ENCODE measurements at regions not wholly inside any gene's neighbourhood (a gene's known extent, or its start where the extent isn't known, plus 50 kb on each side); places are given as distances from the start of the nearest gene placed in this dataset.
A peak's percentile ranks its signal among the peaks of the same experiment; 100 is the strongest.

DNA sequence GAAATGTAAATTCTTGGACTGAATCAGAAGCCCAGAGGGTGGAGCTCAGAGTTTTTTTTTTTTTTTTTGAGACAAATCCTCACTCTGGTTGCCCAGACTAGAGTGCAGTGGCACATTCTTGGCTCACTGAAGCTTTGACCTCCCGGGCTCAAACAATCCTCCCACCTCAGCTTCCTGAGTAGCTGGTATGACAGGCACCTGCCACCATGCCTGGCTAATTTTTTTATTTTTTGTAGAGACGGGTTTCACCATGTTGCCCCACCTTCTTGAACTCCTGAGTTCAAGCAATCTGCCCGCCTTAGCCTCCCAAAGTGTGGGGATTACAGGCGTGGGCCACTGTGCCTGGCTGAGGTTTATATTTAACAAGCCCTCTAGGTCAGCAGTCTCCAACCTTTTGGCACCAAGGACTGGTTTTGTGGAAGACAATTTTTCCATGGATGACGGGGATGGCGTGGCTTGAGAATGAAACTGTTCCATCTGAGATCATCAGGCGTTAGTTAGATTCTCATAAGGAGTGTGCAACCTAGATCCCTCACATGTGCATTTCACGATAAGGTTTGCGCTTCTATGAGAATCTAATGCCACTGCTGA is 76.7 kb downstream of the FHIP1A start:
- no peak overlapping the region for H3K4me3 ChIP-seq (ENCODE audit: low read length)
- H3K27me3 ChIP-seq (ENCODE audit: control insufficient read depth, insufficient read depth, low read length, poor library complexity, severe bottlenecking) = no peaks in the 10 kb centered on the region
- no peaks in the 10 kb centered on the region for H3K27me3 Mint-ChIP-seq (ENCODE audit: insufficient read depth)
- no peak overlapping the region for H3K4me3 Mint-ChIP-seq
- no peaks in the 10 kb centered on the region for H3K9me3 Mint-ChIP-seq
- 93 to 96% methylated on average over 9 of the region's 9 CpGs for WGBS, 2 experiments (ENCODE audit: insufficient coverage in 1 of 2, insufficient read length in 1 of 2)
- no peak overlapping the region for H3K27ac ChIP-seq (ENCODE audit: low read depth, low read length)
- peaks cover 24% of the 10 kb centered on the region for H3K4me1 Mint-ChIP-seq
- H3K36me3 ChIP-seq (ENCODE audit: control insufficient read depth, insufficient read depth, low read length) = no peaks in the 10 kb centered on the region
- peaks cover 2% of the 10 kb centered on the region for H3K36me3 Mint-ChIP-seq (ENCODE audit: low read depth)
- no peak for TF ChIP-seq CTCF (conservative IDR thresholded peaks at IDR 0.05)
- H3K4me1 ChIP-seq (ENCODE audit: control insufficient read depth, insufficient read depth, low read length) = no peaks in the 10 kb centered on the region
- H3K27ac Mint-ChIP-seq = peak overlapping the region; percentile 88
- H3K9me3 ChIP-seq (ENCODE audit: control insufficient read depth, low read length) = peaks cover under 1% of the 10 kb centered on the region
- no peak overlapping the region for H3K9ac ChIP-seq (ENCODE audit: extremely low read depth, low read length, poor library complexity, severe bottlenecking)
- peak; percentile 59 for DNase-seq

- WGBS, 2 experiments (ENCODE audit: insufficient coverage in 1 of 2, insufficient read length in 1 of 2) = 92 to 93% methylated on average over 3 of the region's 3 CpGs
- H3K9me3 Mint-ChIP-seq = peaks cover 4% of the 10 kb centered on the region
- peaks cover 26% of the 10 kb centered on the region for H3K4me1 Mint-ChIP-seq
- H3K4me3 Mint-ChIP-seq = no peak overlapping the region
- TF ChIP-seq CTCF (conservative IDR thresholded peaks at IDR 0.05) = no peak
- DNase-seq = no peak
- peaks cover 6% of the 10 kb centered on the region for H3K9me3 ChIP-seq (ENCODE audit: control insufficient read depth, low read length)
- no peak overlapping the region for H3K27ac Mint-ChIP-seq
- no peaks in the 10 kb centered on the region for H3K36me3 ChIP-seq (ENCODE audit: control insufficient read depth, insufficient read depth, low read length)
- H3K9ac ChIP-seq (ENCODE audit: extremely low read depth, low read length, poor library complexity, severe bottlenecking) = no peak overlapping the region
- H3K27me3 ChIP-seq (ENCODE audit: control insufficient read depth, insufficient read depth, low read length, poor library complexity, severe bottlenecking) = no peaks in the 10 kb centered on the region
- H3K4me1 ChIP-seq (ENCODE audit: control insufficient read depth, insufficient read depth, low read length) = no peaks in the 10 kb centered on the region
- H3K27ac ChIP-seq (ENCODE audit: low read depth, low read length) = no peak overlapping the region
- H3K4me3 ChIP-seq (ENCODE audit: low read length) = no peak overlapping the region
- peaks cover 7% of the 10 kb centered on the region for H3K36me3 Mint-ChIP-seq (ENCODE audit: low read depth)
- no peaks in the 10 kb centered on the region for H3K27me3 Mint-ChIP-seq (ENCODE audit: insufficient read depth)
These were observed 77.2 kb downstream of the FHIP1A start for GRCh38 chr4:151486168-151486567.

DNA sequence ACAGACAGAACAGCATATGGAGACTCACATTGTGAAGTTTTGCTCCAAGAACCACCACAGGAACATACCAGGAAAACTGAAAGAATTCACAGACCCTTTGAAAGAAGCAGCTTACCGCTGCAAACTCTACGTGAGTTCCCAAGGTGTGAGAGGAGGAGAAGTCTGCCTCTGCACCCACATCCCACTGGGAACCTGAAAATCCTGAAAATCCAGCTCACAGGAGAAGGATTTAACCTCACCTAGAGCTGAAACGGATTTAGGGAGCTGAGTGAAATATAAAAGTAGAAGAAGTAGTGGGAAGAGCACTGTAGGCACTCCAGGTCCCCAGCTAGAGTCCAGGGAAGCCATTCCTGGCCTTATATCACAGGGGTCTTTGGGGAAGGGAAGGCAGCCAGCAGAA is 80.0 kb downstream of the FHIP1A start:
- H3K9ac ChIP-seq (ENCODE audit: extremely low read depth, low read length, poor library complexity, severe bottlenecking) = no peak overlapping the region
- H3K27ac ChIP-seq (ENCODE audit: low read depth, low read length) = no peak overlapping the region
- H3K9me3 ChIP-seq (ENCODE audit: control insufficient read depth, low read length) = peaks cover 8% of the 10 kb centered on the region
- WGBS, 2 experiments (ENCODE audit: insufficient coverage in 1 of 2, insufficient read length in 1 of 2) = 60 to 70% methylated on average over 1 to 3 of the region's 3 CpGs
- H3K27me3 ChIP-seq (ENCODE audit: control insufficient read depth, insufficient read depth, low read length, poor library complexity, severe bottlenecking) = no peaks in the 10 kb centered on the region
- Mint-ChIP-seq H3K27ac (peak overlapping the region; percentile 56), H3K27me3 (ENCODE audit: insufficient read depth) (no peaks in the 10 kb centered on the region), H3K4me1 (peaks cover 24% of the 10 kb centered on the region), H3K9me3 (peaks cover 13% of the 10 kb centered on the region), H3K36me3 (ENCODE audit: low read depth) (peaks cover 10% of the 10 kb centered on the region), H3K4me3 (no peak overlapping the region)
- no peak for TF ChIP-seq CTCF (conservative IDR thresholded peaks at IDR 0.05)
- peak; percentile 73 for DNase-seq
- H3K36me3 ChIP-seq (ENCODE audit: control insufficient read depth, insufficient read depth, low read length) = no peaks in the 10 kb centered on the region
- no peaks in the 10 kb centered on the region for H3K4me1 ChIP-seq (ENCODE audit: control insufficient read depth, insufficient read depth, low read length)
- no peak overlapping the region for H3K4me3 ChIP-seq (ENCODE audit: low read length)

Data from endodermal cell (in vitro differentiated cells).